Caco-2 (cell line): ENCODE measurements at regions not wholly inside any gene's neighbourhood (a gene's known extent, or its start where the extent isn't known, plus 50 kb on each side); places are given as distances from the start of the nearest gene placed in this dataset.

ENCODE experiments used
- BruUV-seq: library from RNA; stranded (reverse); fragments of 400-500 nt; replicated peaks from 2 replicates; lab custom pipeline; 2021; lab: Mats Ljungman, UMichigan
- CTCF ChIA-PET: fragments of 300-600 bp; sonication (Branson Sonifier 250); formaldehyde crosslinking; loops from one replicate; lab custom pipeline; 2022; ENCODE audit warnings: antibody characterized with exemption; lab: Charles Lee
- POLR2A ChIA-PET: fragments of 300-600 bp; sonication (Branson Sonifier 250); formaldehyde crosslinking; loops from one replicate; lab custom pipeline; 2022; ENCODE audit warnings: antibody characterized with exemption; lab: Charles Lee
- DNase-seq, 2 experiments: peaks; one replicate each; pipeline versions ENCODE4 v3.0.0 to v3.0.0-alpha.2; 2020 to 2022
- H3K27me3 ChIP-seq: replicated peaks from 2 replicates; pipeline ENCODE4 v1.6.0; 2011; ENCODE audit warnings: low read length; ENCODE audit not compliant: control insufficient read depth, insufficient read depth
- H3K36me3 ChIP-seq: 2 replicates; pipeline ENCODE4 v1.5.1; 2011; ENCODE audit warnings: low read length; ENCODE audit not compliant: control insufficient read depth, insufficient read depth
- H3K4me1 ChIP-seq: fragments of 250-450 bp; sonication (Bioruptor Pico); 2 replicates; pipeline ENCODE4 v1.5.1; 2020; ENCODE audit warnings: mild to moderate bottlenecking
- H3K4me3 ChIP-seq: 2 replicates; pipeline ENCODE4 v1.5.1; 2011; ENCODE audit warnings: low read depth, mild to moderate bottlenecking, control low read depth, low read length
- H3K9me3 ChIP-seq: fragments of 250-450 bp; sonication (Bioruptor Pico); 2 replicates; pipeline ENCODE4 v1.5.1; 2020; ENCODE audit warnings: mild to moderate bottlenecking, moderate library complexity
- H3K27ac Mint-ChIP-seq: one replicate; pipeline ENCODE4 v1.8.0; 2022; ENCODE audit warnings: mixed read lengths; ENCODE audit not compliant: unreplicated experiment
- H3K27me3 Mint-ChIP-seq: one replicate; pipeline ENCODE4 v1.8.0; 2022; ENCODE audit warnings: mixed read lengths; ENCODE audit not compliant: insufficient read depth, unreplicated experiment
- H3K36me3 Mint-ChIP-seq: one replicate; pipeline ENCODE4 v1.8.0; 2022; ENCODE audit warnings: mild to moderate bottlenecking, mixed read lengths; ENCODE audit not compliant: insufficient read depth, unreplicated experiment
- H3K4me1 Mint-ChIP-seq: one replicate; pipeline ENCODE4 v1.8.0; 2022; ENCODE audit warnings: low read depth, mixed read lengths; ENCODE audit not compliant: unreplicated experiment
- H3K4me3 Mint-ChIP-seq: one replicate; pipeline ENCODE4 v1.8.0; 2022; ENCODE audit warnings: mild to moderate bottlenecking, moderate library complexity, mixed read lengths; ENCODE audit not compliant: unreplicated experiment
- H3K9me3 Mint-ChIP-seq: one replicate; pipeline ENCODE4 v1.8.0; 2022; ENCODE audit warnings: mixed read lengths; ENCODE audit not compliant: unreplicated experiment
- intact Hi-C: fragments of 100-400 bp; cut with micrococcal nuclease; formaldehyde crosslinking; loops from one replicate; pipeline ENCODE4 v1.10.0; 2022; ENCODE audit not compliant: unreplicated experiment
- TF ChIP-seq, protein P1 (sequence below), 2 experiments: fragments of 200-600 bp in 1 of 2; IDR thresholded peaks; 1 replicate in 1 of 2; 2 replicates in 1 of 2; pipeline versions ENCODE4 v1.5.1 to v1.8.0; 2011 to 2022; ENCODE audit warnings: antibody characterized with exemption in 1 of 2, control low read depth in 1 of 2, inconsistent platforms in 1 of 2, low read depth in 1 of 2, low read length in 1 of 2, mild to moderate bottlenecking in 1 of 2, moderate library complexity in 1 of 2; ENCODE audit not compliant: insufficient read depth in 1 of 2, severe bottlenecking in 1 of 2, unreplicated experiment in 1 of 2

DNA sequence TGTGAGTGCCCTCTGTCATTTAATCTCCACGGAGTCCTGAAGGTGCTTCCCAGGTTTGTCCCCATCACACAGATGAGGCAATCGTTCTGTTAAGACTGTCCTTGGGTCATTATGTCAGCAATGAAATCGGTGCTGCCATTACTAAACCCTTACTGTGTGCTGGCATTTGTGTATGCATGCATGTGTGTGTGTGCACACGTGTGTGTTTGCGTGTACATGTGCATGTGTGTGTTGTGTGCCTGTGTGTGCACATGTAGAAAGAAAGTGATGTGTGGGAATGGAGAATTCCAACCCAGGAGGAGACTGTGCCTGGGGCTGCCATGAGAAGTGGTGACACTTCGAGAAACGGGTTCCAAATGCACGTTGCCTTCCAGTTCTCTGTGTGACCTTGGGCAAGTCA is 110.3 kb downstream of the CDH26 start:
- H3K27me3 Mint-ChIP-seq = peaks cover 33% of the 10 kb centered on the region
- H3K4me3 Mint-ChIP-seq = no peak overlapping the region
- no peak overlapping the region for H3K4me3 ChIP-seq
- ChIA-PET POLR2A (no interaction called here), CTCF (interaction anchor here (0.7 to 0.8 kb wide), 2 partner anchors 11 to 15 kb away, joined by 3 read pairs; no protein-coding TSS in a partner anchor)
- DNase-seq = peak in 1 of 2 experiments; percentile 17
- TF ChIP-seq, protein P1, sequence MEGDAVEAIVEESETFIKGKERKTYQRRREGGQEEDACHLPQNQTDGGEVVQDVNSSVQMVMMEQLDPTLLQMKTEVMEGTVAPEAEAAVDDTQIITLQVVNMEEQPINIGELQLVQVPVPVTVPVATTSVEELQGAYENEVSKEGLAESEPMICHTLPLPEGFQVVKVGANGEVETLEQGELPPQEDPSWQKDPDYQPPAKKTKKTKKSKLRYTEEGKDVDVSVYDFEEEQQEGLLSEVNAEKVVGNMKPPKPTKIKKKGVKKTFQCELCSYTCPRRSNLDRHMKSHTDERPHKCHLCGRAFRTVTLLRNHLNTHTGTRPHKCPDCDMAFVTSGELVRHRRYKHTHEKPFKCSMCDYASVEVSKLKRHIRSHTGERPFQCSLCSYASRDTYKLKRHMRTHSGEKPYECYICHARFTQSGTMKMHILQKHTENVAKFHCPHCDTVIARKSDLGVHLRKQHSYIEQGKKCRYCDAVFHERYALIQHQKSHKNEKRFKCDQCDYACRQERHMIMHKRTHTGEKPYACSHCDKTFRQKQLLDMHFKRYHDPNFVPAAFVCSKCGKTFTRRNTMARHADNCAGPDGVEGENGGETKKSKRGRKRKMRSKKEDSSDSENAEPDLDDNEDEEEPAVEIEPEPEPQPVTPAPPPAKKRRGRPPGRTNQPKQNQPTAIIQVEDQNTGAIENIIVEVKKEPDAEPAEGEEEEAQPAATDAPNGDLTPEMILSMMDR (IDR thresholded peaks at IDR 0.05; ENCODE audit: insufficient read depth in 1 of 2, low read depth in 1 of 2, low read length in 1 of 2, severe bottlenecking in 1 of 2, unreplicated experiment in 1 of 2) = no peak
- H3K9me3 ChIP-seq = peaks cover 9% of the 10 kb centered on the region; the same call in 1 of the 2 replicates
- peaks cover 6% of the 10 kb centered on the region for H3K27me3 ChIP-seq
- H3K9me3 Mint-ChIP-seq = no peaks in the 10 kb centered on the region
- H3K36me3 ChIP-seq = no peaks in the 10 kb centered on the region
- H3K36me3 Mint-ChIP-seq = no peaks in the 10 kb centered on the region
- no peaks in the 10 kb centered on the region for H3K4me1 ChIP-seq
- no peaks in the 10 kb centered on the region for H3K4me1 Mint-ChIP-seq
- no TSS peak for BruUV-seq
- intact Hi-C loops = no loop called here
- H3K27ac Mint-ChIP-seq = no peak overlapping the region

DNA sequence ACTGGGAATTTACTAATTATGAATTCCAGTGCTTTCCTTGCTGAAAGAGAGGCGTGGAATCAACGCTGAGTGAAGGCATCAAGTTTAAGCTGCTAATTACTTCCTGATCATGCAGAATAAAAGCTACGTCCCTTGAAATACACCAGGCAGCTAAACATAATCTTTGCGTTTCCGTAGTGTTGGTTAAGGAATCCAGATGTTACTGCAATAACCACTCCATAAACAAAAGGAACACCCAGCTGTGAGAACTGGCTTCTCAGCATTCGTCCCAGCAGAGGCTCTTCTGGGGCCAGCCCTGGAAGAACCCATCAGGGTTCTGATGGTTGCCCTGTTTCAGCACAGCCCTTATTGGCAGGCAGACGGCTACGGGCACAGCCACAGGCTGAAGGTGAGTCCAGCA is 111.4 kb downstream of the CDH26 start:
- intact Hi-C loops = no loop called here
- Histone ChIP-seq H3K4me1 (no peaks in the 10 kb centered on the region), H3K36me3 (no peaks in the 10 kb centered on the region), H3K27me3 (peaks cover 7% of the 10 kb centered on the region), H3K4me3 (no peak overlapping the region), H3K9me3 (peaks cover 9% of the 10 kb centered on the region; the same call in 1 of the 2 replicates)
- no TSS peak for BruUV-seq
- ChIA-PET CTCF (interaction anchor here (1.0 kb wide), 1 partner anchor 12 kb away, joined by 5 read pairs; no protein-coding TSS in a partner anchor), POLR2A (no interaction called here)
- Mint-ChIP-seq H3K4me3 (no peak overlapping the region), H3K9me3 (no peaks in the 10 kb centered on the region), H3K36me3 (no peaks in the 10 kb centered on the region), H3K27me3 (peaks cover 31% of the 10 kb centered on the region), H3K4me1 (no peaks in the 10 kb centered on the region), H3K27ac (no peak overlapping the region)
- DNase-seq = peak in 1 of 2 experiments; percentile 31
- TF ChIP-seq, protein P1 (IDR thresholded peaks at IDR 0.05; ENCODE audit: insufficient read depth in 1 of 2, low read depth in 1 of 2, low read length in 1 of 2, severe bottlenecking in 1 of 2, unreplicated experiment in 1 of 2) = no peak

DNA sequence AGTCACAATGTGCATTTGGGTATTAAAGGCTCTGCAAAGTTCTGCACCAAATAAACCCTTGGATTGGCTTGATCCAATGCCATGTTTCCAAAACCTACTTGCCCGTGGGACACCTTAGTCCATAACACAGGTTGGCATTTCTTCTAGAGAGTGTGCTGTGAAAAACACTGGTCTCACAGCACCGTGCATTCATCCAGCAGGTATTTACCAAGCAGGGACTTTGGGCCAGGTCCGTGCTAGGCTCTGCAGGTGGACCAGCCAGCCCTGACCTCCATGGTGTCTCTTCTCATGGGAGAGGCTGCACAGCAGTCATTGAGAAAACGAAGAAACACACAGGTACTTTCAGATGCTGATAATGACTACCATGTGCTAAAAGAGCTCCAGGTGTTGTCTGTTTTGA is 112.6 kb downstream of the CDH26 start:
- Histone ChIP-seq H3K36me3 (no peaks in the 10 kb centered on the region), H3K27me3 (peaks cover 7% of the 10 kb centered on the region), H3K4me1 (no peaks in the 10 kb centered on the region), H3K4me3 (no peak overlapping the region), H3K9me3 (peaks cover 9% of the 10 kb centered on the region; the same call in 1 of the 2 replicates)
- TF ChIP-seq, protein P1 (IDR thresholded peaks at IDR 0.05; ENCODE audit: insufficient read depth in 1 of 2, low read depth in 1 of 2, low read length in 1 of 2, severe bottlenecking in 1 of 2, unreplicated experiment in 1 of 2) = no peak
- intact Hi-C loops = no loop called here
- CTCF ChIA-PET = no interaction called here
- H3K4me3 Mint-ChIP-seq = no peak overlapping the region
- no peaks in the 10 kb centered on the region for H3K36me3 Mint-ChIP-seq
- peak in 1 of 2 experiments; percentile 11 for DNase-seq
- no peaks in the 10 kb centered on the region for H3K4me1 Mint-ChIP-seq
- H3K27me3 Mint-ChIP-seq = peaks cover 33% of the 10 kb centered on the region
- POLR2A ChIA-PET = no interaction called here
- H3K27ac Mint-ChIP-seq = no peak overlapping the region
- H3K9me3 Mint-ChIP-seq = no peaks in the 10 kb centered on the region
- BruUV-seq = no TSS peak
